HG02759 (cell line): ENCODE measurements at regions not wholly inside any gene's neighbourhood (a gene's known extent, or its start where the extent isn't known, plus 50 kb on each side); places are given as distances from the start of the nearest gene placed in this dataset.

ENCODE experiments used
- ATAC-seq: cut with Tn5 transposase; IDR thresholded peaks from one replicate; pipeline ENCODE4 v1.9.1; 2021; ENCODE audit warnings: mild to moderate bottlenecking, moderate library complexity; ENCODE audit not compliant: unreplicated experiment

GRCh38 chr21:38965910-38966504, 160.3 kb downstream of the ETS2 start:
- ATAC-seq = no peak

DNA sequence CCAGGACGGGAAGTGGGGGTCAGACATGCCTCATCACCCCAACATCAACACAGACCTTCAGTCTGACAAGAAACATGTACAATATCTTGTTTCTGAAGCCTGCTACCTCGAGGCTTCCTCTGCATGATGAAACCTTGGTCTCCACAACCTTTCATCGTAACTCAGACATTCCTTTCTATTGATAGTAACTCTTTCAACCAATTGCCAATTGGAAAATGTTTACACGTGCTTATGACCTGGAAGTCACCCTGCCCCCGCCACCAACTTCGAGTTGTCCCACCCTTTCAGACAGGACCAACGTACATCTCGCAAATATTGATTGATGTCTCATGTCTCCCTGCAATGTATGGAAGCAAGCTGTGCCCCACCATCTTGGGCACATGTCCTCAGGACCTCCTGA, 159.5 kb downstream of the ETS2 start:
- no peak for ATAC-seq

DNA sequence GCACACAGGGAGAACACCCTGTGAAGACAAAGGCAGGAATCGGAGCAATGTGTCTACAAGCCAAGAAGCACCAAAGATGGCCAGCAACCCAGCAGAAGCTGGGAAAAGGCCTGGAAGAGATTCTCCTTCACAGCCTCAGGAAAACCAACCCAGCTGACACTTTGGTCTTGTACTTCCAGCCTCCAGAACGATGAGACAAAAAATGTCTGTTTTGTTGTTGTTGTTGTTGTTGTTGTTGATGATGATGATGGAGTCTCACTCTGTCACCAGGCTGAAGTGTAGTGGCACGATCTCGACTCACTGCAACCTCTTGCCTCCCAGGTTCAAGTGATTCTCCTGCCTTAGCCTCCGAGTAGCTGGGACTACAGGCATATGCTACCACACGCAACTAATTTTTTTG, 157.3 kb downstream of the ETS2 start:
- ATAC-seq = no peak

- ATAC-seq = no peak
Observed at GRCh38 chr21:38960251-38960650, 154.5 kb downstream of the ETS2 start.

DNA sequence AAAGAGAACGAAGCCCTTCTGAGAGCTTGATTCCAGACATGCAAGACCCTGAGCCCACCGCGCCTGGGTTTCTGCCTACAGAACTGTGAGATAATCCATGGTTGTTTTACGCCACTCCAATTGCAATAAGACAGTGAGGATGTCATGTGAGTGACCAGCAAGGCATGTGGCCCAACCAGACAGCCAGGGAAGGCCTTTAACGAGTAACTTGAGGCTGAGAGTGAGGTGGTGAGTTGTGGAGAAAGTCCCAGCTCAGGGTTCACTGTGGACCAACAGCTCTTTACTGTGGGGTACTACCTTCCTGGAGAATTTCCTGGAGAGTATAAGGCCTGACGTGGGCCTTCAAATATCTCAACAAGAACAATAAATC, 153.9 kb downstream of the ETS2 start:
- ATAC-seq = no peak

DNA sequence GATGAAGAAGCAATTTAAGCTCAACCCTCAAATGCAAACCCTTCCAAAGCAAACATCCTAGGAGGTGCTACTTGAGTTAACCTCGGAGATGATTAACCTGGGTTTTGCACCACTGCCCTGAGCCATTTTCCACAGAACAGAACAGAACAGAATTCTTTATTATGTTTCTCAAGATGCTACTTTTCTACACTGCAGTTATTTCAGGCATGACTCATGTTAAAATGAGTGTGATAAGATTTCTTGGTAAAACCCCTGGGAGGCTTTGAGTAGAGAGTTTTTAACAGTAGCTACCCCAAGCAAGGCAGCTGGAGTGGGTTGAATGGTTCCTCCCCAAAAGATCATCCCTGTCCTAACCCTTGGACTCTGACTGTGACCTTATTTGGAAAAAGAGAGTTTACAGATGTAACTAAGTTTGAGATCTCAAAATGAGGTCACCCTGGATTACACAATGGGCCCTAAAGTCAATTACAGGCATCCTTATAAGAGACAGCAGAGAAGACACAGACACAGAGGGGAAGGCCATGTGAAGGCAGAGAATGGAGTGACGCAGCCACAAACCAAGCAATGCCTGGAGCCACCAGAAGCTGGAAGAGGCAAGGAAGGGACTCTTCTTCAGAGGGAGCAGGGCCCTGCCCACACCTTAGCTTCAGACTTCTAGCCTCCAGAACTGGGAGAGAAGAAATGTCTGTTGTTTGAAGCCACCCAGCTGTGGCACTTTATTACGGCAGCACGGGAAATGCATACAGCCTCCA, 153.4 kb downstream of the ETS2 start:
- peak; percentile 52 for ATAC-seq

DNA sequence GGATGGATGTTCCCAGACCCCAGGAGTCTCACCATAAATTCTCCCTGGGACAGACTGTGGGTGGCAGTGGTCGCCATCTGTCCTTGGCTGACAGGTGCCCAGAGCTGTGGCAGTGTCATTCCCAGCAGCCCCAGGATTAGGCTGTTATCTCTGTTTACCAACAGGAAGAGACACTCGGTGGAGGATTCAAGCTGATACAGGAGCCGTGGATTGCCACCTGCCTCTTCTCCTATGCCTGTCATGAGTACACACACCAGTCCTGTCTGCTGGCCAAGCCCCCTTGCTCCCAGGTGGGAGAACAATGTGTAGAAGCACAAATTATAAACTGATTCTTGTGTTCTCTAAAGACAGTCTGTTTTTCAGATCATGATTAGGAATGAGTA, 152.6 kb downstream of the ETS2 start:
- no peak for ATAC-seq

DNA sequence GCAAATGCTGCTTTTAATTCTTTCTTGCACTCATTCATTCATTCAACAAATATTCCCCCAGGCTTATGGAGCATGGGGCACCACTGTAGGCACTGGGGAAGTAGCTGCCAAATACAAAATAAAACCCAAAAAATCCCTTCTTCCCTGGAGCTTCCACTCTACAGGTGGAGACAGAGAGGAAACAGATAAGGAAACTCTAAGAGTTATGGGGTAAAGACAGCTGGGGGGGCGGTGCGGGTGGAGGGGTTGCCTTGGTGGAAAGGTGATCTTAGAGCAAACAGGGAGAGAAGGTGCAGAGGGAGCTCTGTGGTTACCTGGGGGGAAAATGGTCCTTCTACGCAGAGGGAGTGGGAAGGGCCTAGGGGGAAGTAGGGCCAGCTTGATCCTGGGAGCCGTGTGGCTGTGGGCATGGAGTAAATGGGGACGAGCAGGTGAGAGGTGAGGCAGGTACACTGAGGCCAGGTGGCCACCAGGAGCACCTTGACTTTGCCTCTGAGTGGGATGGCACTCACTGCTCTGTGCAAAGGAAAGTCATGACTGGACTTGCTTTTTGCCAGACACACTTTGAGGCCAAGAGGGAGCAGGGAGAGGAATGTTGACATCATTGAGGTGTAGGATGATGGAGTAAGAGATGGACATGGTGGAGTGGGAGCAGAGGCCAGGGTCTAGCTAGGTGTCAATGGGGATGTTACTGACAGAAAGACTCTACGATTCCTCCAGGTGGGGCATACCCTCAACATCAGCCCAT, 152.0 kb downstream of the ETS2 start:
- ATAC-seq = no peak

- ATAC-seq = no peak
Observed at GRCh38 chr21:38956856-38957571, 151.3 kb downstream of the ETS2 start.

DNA sequence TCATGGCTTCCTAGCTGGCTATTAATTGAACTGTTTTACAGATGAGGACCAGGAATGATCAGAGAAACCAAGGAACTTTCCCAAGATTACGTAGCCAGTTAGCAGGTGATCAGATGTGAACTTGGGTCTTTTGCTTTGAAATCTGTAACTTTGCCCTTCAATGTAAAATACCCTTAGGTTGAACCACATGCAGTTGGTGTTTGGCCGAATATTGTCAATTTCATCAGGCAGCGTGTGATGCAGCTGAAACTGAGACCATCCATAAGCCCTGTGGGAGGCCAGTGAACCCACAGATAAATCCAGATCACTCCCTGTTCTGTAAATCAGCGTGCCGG, 150.8 kb downstream of the ETS2 start:
- no peak for ATAC-seq

GRCh38 chr21:38956007-38956406, 150.3 kb downstream of the ETS2 start:
- ATAC-seq = no peak

DNA sequence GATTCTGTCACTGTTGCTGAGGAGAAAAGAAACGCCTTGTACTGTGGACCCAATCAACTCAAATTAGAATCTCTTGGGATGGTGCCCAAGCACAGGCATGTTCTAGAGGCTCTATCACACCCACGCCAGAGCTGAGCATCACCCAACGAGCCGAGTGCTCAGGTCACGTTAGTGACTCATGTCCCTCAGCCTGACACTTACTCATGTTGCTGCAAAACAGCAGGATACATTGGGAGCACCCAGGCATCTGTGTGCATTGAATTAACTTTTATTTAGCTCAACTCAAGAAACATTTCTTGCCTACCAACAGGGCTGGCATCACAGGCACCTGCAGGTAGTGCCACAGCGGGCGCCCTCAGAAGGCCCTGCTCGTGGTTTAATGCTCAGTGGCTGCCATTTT, 149.8 kb downstream of the ETS2 start:
- no peak for ATAC-seq

GRCh38 chr21:38954588-38955004, 148.9 kb downstream of the ETS2 start:
- ATAC-seq = no peak

DNA sequence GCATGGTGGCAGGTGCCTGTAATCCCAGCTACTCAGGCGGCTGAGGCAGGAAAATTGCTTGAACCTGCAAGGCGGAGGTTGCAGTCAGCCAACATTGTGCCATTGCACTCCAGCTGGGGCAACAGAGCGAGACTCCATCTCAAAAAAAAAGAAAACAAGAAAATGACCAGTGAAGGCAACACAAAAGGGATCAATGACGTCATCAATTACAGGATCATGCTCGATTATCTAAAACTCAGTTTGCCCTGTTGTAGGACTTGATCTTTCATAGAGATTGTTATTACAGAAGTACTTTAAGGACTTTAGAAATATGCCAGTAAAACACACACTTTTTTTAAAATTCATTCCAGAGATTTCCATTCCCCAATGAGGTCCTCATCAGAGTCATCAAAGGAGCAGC, 147.8 kb downstream of the ETS2 start:
- no peak for ATAC-seq

- no peak for ATAC-seq
Observed at GRCh38 chr21:38952890-38953289, 147.2 kb downstream of the ETS2 start.

DNA sequence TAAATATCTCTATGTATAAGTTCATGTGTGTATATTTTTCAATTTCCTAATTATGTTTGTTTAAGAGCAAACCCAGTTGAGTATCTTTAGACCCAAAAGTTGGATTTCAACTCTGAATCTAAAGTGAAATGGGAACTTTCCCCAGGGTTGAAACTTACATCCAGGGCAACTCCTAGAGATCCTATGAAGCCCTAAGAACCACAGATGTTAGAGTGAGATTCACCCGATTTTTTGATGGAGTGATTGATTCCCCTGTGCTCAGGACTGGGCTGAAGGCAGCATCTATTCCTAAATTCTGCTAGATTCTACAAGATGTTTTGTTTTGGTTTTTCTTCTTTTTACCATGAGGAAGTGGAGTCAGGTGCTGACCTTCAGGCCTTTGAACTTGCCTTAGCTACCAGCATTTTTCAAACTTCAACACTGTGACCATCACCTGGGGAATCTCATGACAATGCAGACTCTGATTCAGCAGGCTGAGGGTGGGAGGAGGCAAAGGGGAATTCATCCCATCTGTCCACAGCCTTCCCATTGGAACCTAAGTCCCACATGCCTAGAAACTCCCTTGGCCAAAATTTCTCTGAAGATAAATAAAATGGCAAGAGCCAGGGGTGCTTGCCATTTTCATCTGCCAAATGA, 145.5 kb downstream of the ETS2 start:
- ATAC-seq = no peak

- no peak for ATAC-seq
Observed at GRCh38 chr21:38950435-38951094, 144.8 kb downstream of the ETS2 start.

GRCh38 chr21:38949070-38949380, 143.3 kb downstream of the ETS2 start:
- no peak for ATAC-seq

DNA sequence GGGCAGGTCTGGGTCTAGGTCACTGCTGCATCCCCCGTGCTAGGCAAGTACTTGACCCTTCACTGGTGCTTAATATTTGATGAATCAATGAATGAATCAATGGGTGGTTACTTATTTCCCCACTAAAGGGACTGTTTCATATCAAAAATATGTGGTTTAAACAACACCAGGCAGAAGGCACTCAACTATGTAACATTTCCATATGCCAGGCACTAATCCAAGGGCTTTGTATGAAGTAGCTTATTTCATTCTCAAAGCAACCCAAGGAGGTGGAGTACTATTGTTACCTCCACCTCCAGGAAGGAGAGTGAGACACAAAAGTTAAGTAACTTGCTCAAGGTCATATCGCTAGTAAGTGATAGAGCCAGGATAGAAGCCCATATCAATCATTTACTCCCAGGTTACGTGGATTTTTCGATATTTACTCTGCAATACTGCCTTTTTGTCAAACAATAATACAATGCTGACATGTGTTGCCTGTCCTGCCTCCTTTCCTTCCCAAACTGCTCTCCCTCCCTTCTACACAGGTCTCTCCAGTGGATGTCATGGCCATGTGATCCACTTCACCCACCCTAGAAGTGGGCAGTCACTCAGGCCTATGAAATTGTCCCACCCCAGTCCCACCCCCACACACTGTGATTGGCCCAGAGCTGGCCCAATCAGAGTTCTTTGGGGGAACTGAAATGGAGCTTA, 142.8 kb downstream of the ETS2 start:
- no peak for ATAC-seq

DNA sequence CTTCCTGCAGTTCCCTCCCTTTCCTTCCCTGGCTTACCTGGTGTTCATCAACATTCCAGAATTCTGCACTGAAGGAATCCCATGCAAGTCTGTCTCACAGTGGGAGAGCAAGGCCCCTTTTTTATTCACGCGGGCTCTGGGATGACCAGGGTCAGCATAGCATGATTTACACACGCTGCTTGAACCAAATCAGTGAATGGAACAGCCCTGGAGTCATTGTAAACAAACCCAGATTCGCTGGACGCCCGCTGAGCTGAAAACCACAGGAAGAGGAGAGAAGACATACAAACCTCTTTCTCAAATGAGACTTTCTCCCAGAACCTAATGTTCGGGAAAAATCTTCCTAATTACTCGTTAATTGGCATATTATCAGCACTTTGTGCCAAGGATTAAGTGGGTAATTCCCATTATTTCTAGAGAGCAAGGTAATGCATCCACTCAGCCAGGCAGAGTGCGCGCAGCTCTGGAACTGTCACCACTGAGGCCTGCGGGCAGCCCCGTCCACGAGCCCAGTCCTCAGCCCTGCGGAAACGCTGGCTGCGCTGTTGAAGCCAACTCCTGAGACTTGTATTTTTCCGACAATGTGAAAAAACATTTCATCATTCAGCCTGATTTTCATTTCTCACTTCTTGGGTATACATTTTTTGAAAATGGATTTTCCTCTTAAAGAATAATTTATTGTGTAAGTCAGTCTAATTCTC, 140.0 kb downstream of the ETS2 start:
- no peak for ATAC-seq
